ENCODE measurements at regions not wholly inside any gene's neighbourhood (a gene's known extent, or its start where the extent isn't known, plus 50 kb on each side); places are given as distances from the start of the nearest gene placed in this dataset.

- no peaks in the 10 kb centered on the region for H3F3A ChIP-seq (ENCODE audit: control insufficient read depth, insufficient read depth)
- H3K4me2 ChIP-seq (ENCODE audit: low read length), result no peak overlapping the region
- no peaks in the 10 kb centered on the region for H3K79me2 ChIP-seq (ENCODE audit: control insufficient read depth, low read length)
- H3K36me3 ChIP-seq (ENCODE audit: control insufficient read depth, low read length), result no peaks in the 10 kb centered on the region
- peaks cover 35% of the 10 kb centered on the region; the same call in 1 of the 2 replicates for H3K9me3 ChIP-seq (ENCODE audit: control insufficient read depth, insufficient read depth, low read length)
- H3K27me3 ChIP-seq (ENCODE audit: control insufficient read depth, low read length), result no peaks in the 10 kb centered on the region
- no peaks in the 10 kb centered on the region for H3K4me1 ChIP-seq (ENCODE audit: control insufficient read depth, low read length)
- no peaks in the 10 kb centered on the region for H3K9me2 ChIP-seq (replicated peaks; ENCODE audit: control insufficient read depth, low read length)
- TF ChIP-seq EZH2phosphoT487 (IDR thresholded peaks at IDR 0.05; ENCODE audit: borderline replicate concordance, low read length), result no peak
- TF ChIP-seq CTCF (IDR thresholded peaks at IDR 0.05; ENCODE audit: low read depth, low read length, poor library complexity, severe bottlenecking), result no peak
- H3K27ac ChIP-seq (ENCODE audit: low read depth, low read length), result no peak overlapping the region
- no peaks in the 10 kb centered on the region for H4K20me1 ChIP-seq (ENCODE audit: control insufficient read depth, insufficient read depth, low read depth, low read length)
- H3K4me3 ChIP-seq (ENCODE audit: low read length), result no peak overlapping the region
Measured at GRCh38 chr15:26453914-26454313, 319.0 kb downstream of the GABRB3 start.

- no peaks in the 10 kb centered on the region for H3K79me2 ChIP-seq (ENCODE audit: control insufficient read depth, low read length)
- H3K9me3 ChIP-seq (ENCODE audit: control insufficient read depth, insufficient read depth, low read length), result peaks cover 33% of the 10 kb centered on the region; the same call in 1 of the 2 replicates
- no peaks in the 10 kb centered on the region for H3K27me3 ChIP-seq (ENCODE audit: control insufficient read depth, low read length)
- no peaks in the 10 kb centered on the region for H3K36me3 ChIP-seq (ENCODE audit: control insufficient read depth, low read length)
- no peak overlapping the region for H3K27ac ChIP-seq (ENCODE audit: low read depth, low read length)
- H3K4me2 ChIP-seq (ENCODE audit: low read length), result no peak overlapping the region
- TF ChIP-seq CTCF (IDR thresholded peaks at IDR 0.05; ENCODE audit: low read depth, low read length, poor library complexity, severe bottlenecking) (no peak), EZH2phosphoT487 (IDR thresholded peaks at IDR 0.05; ENCODE audit: borderline replicate concordance, low read length) (no peak)
- H3F3A ChIP-seq (ENCODE audit: control insufficient read depth, insufficient read depth), result no peaks in the 10 kb centered on the region
- no peak overlapping the region for H3K4me3 ChIP-seq (ENCODE audit: low read length)
- no peaks in the 10 kb centered on the region for H4K20me1 ChIP-seq (ENCODE audit: control insufficient read depth, insufficient read depth, low read depth, low read length)
- no peaks in the 10 kb centered on the region for H3K4me1 ChIP-seq (ENCODE audit: control insufficient read depth, low read length)
- H3K9me2 ChIP-seq (replicated peaks; ENCODE audit: control insufficient read depth, low read length), result no peaks in the 10 kb centered on the region
Measured at GRCh38 chr15:26451995-26452394, 320.9 kb downstream of the GABRB3 start.

- TF ChIP-seq EZH2phosphoT487 (IDR thresholded peaks at IDR 0.05; ENCODE audit: borderline replicate concordance, low read length) (no peak), CTCF (IDR thresholded peaks at IDR 0.05; ENCODE audit: low read depth, low read length, poor library complexity, severe bottlenecking) (no peak)
- Histone ChIP-seq H4K20me1 (ENCODE audit: control insufficient read depth, insufficient read depth, low read depth, low read length) (no peaks in the 10 kb centered on the region), H3F3A (ENCODE audit: control insufficient read depth, insufficient read depth) (no peaks in the 10 kb centered on the region), H3K4me1 (ENCODE audit: control insufficient read depth, low read length) (no peaks in the 10 kb centered on the region), H3K27ac (ENCODE audit: low read depth, low read length) (no peak overlapping the region), H3K36me3 (ENCODE audit: control insufficient read depth, low read length) (no peaks in the 10 kb centered on the region), H3K9me2 (replicated peaks; ENCODE audit: control insufficient read depth, low read length) (no peaks in the 10 kb centered on the region), H3K27me3 (ENCODE audit: control insufficient read depth, low read length) (no peaks in the 10 kb centered on the region), H3K9me3 (ENCODE audit: control insufficient read depth, insufficient read depth, low read length) (peaks cover 19% of the 10 kb centered on the region; the same call in 1 of the 2 replicates), H3K79me2 (ENCODE audit: control insufficient read depth, low read length) (no peaks in the 10 kb centered on the region), H3K4me3 (ENCODE audit: low read length) (no peak overlapping the region), H3K4me2 (ENCODE audit: low read length) (no peak overlapping the region)
Measured at GRCh38 chr15:26449291-26449690, 323.6 kb downstream of the GABRB3 start.
